H1 (cell line): ENCODE measurements at regions not wholly inside any gene's neighbourhood (a gene's known extent, or its start where the extent isn't known, plus 50 kb on each side); places are given as distances from the start of the nearest gene placed in this dataset.
A peak's percentile ranks its signal among the peaks of the same experiment; 100 is the strongest.

Experiments
- CTCF ChIA-PET: fragments of 300-600 bp; sonication (Branson Sonifier 250); formaldehyde crosslinking; loops from one replicate; lab custom pipeline; 2021; ENCODE audit not compliant: partially characterized antibody; lab: Charles Lee
- POLR2A ChIA-PET: fragments of 300-600 bp; sonication (Branson Sonifier 250); formaldehyde crosslinking; loops from one replicate; lab custom pipeline; 2021; ENCODE audit warnings: inconsistent platforms; ENCODE audit not compliant: partially characterized antibody; lab: Charles Lee
- DNase-seq, 2 experiments: peaks; one replicate each; pipeline versions ENCODE4 v3.0.0 to v3.0.0-alpha.2; 2010 to 2022; ENCODE audit warnings: low spot score in 2 of 2, low read depth in 1 of 2, mixed read lengths in 1 of 2
- FAIRE-seq: peaks from 2 replicates; lab custom pipeline; 2011; peaks lifted over from hg19 to GRCh38; lab: Jason Lieb, UNC
- H2AFZ ChIP-seq: 2 replicates; pipeline ENCODE4 v1.8.1; 2012; ENCODE audit warnings: low read length, inconsistent platforms
- H2AK5ac ChIP-seq: 2 replicates; pipeline ENCODE4 v1.6.1; 2013; ENCODE audit warnings: low read depth, low read length
- H2BK120ac ChIP-seq: replicated peaks from 2 replicates; pipeline ENCODE3; 2013; ENCODE audit warnings: low read depth, low read length, inconsistent platforms
- H2BK12ac ChIP-seq: 2 replicates; pipeline ENCODE4 v1.6.1; 2013; ENCODE audit warnings: low read depth, low read length
- H2BK15ac ChIP-seq: 2 replicates; pipeline ENCODE4 v1.6.1; 2013; ENCODE audit warnings: low read length
- H2BK20ac ChIP-seq: 2 replicates; pipeline ENCODE4 v1.6.1; 2013; ENCODE audit warnings: low read length
- H2BK5ac ChIP-seq: 2 replicates; pipeline ENCODE4 v1.6.1; 2013; ENCODE audit warnings: low read depth, low read length
- H3K14ac ChIP-seq: 2 replicates; pipeline ENCODE4 v1.6.1; 2013; ENCODE audit warnings: inconsistent platforms; ENCODE audit not compliant: insufficient read length
- H3K18ac ChIP-seq: 2 replicates; pipeline ENCODE4 v1.6.1; 2013; ENCODE audit warnings: low read length; ENCODE audit errors: extremely low read depth
- H3K23ac ChIP-seq: 2 replicates; pipeline ENCODE4 v1.6.1; 2013; ENCODE audit warnings: inconsistent platforms; ENCODE audit not compliant: insufficient read length
- H3K23me2 ChIP-seq: 2 replicates; pipeline ENCODE4 v1.6.1; 2013; ENCODE audit warnings: low read depth, low read length
- H3K27ac ChIP-seq: 2 replicates; pipeline ENCODE4 v1.6.1; 2011; ENCODE audit warnings: low read depth, low read length, inconsistent platforms
- H3K27me3 ChIP-seq, 4 experiments: replicated peaks in 1 of 4; 1 replicate in 1 of 4; 2 replicates in 3 of 4; pipeline versions ENCODE4 v1.6.1 to v1.8.1; 2011 to 2013; ENCODE audit warnings: low read length in 3 of 4, mild to moderate bottlenecking in 3 of 4, inconsistent platforms in 2 of 4, mixed read lengths in 2 of 4, moderate library complexity in 1 of 4; ENCODE audit not compliant: control insufficient read depth in 3 of 4, insufficient read depth in 3 of 4; ENCODE audit errors: extremely low read depth in 1 of 4
- H3K36me3 ChIP-seq, 4 experiments: 2 replicates each; pipeline versions ENCODE4 v1.6.1 to v1.8.1; 2011 to 2013; ENCODE audit warnings: mild to moderate bottlenecking in 4 of 4, low read length in 3 of 4, moderate library complexity in 2 of 4, control low read depth in 1 of 4, inconsistent platforms in 1 of 4; ENCODE audit not compliant: insufficient read depth in 4 of 4, control insufficient read depth in 2 of 4
- H3K4ac ChIP-seq: replicated peaks from 2 replicates; pipeline ENCODE3; 2013; ENCODE audit warnings: low read length, low read depth, mixed read lengths, inconsistent platforms; ENCODE audit not compliant: insufficient read length
- H3K4me1 ChIP-seq, 4 experiments: replicated peaks in 1 of 4; 1 replicate in 1 of 4; 2 replicates in 3 of 4; pipeline versions ENCODE4 v1.6.1 to v1.8.1; 2011 to 2013; ENCODE audit warnings: low read length in 3 of 4, inconsistent platforms in 2 of 4, mixed read lengths in 1 of 4; ENCODE audit not compliant: insufficient read depth in 4 of 4, control insufficient read depth in 3 of 4
- H3K4me2 ChIP-seq, 2 experiments: 2 replicates each; pipeline versions ENCODE4 v1.6.1 to v1.8.1; 2011 to 2013; ENCODE audit warnings: low read depth in 2 of 2, low read length in 2 of 2, control low read depth in 1 of 2, inconsistent platforms in 1 of 2, mild to moderate bottlenecking in 1 of 2; ENCODE audit not compliant: insufficient read depth in 1 of 2
- H3K4me3 ChIP-seq, 4 experiments: fragments of 200-600, 300-600 bp in 1 of 4; sonication (generic), shearing (Covaris generic), sonication (Bioruptor Twin) in 1 of 4; 2 replicates each; pipeline versions ENCODE4 v1.5.1 to v1.8.1; 2011 to 2016; ENCODE audit warnings: low read length in 4 of 4, low read depth in 3 of 4, control low read depth in 2 of 4, inconsistent platforms in 2 of 4, mild to moderate bottlenecking in 2 of 4, mixed read lengths in 1 of 4, moderate library complexity in 1 of 4; ENCODE audit not compliant: insufficient read depth in 2 of 4; ENCODE audit errors: extremely low read depth in 1 of 4
- H3K56ac ChIP-seq: replicated peaks from 2 replicates; pipeline ENCODE3; 2013; ENCODE audit warnings: low read depth, mild to moderate bottlenecking, mixed read lengths, low read length, inconsistent platforms; ENCODE audit not compliant: insufficient read length
- H3K79me1 ChIP-seq: 2 replicates; pipeline ENCODE4 v1.6.1; 2013; ENCODE audit warnings: low read depth, low read length, control low read depth
- H3K79me2 ChIP-seq, 2 experiments: 2 replicates each; pipeline versions ENCODE4 v1.6.1 to v1.8.1; 2012 to 2013; ENCODE audit warnings: low read length in 2 of 2, mild to moderate bottlenecking in 2 of 2, inconsistent platforms in 1 of 2; ENCODE audit not compliant: insufficient read depth in 2 of 2, control insufficient read depth in 1 of 2
- H3K9ac ChIP-seq, 4 experiments: replicated peaks in 1 of 4; 1 replicate in 1 of 4; 2 replicates in 3 of 4; pipeline versions ENCODE4 v1.6.1 to v1.8.1; 2011 to 2013; ENCODE audit warnings: low read depth in 3 of 4, low read length in 3 of 4, control low read depth in 2 of 4, mild to moderate bottlenecking in 2 of 4, moderate library complexity in 2 of 4, inconsistent platforms in 1 of 4; ENCODE audit errors: extremely low read depth in 1 of 4
- H3K9me3 ChIP-seq, 2 experiments: 2 replicates each; pipeline versions ENCODE4 v1.6.1 to v1.8.1; 2012 to 2013; ENCODE audit warnings: mild to moderate bottlenecking in 2 of 2, moderate library complexity in 2 of 2, control low read depth in 1 of 2, inconsistent platforms in 1 of 2, low read depth in 1 of 2, low read length in 1 of 2, mixed read lengths in 1 of 2; ENCODE audit not compliant: insufficient read depth in 2 of 2
- H4K20me1 ChIP-seq, 2 experiments: replicated peaks in 1 of 2; 2 replicates each; pipeline versions ENCODE3 to v1.8.1; 2011 to 2013; ENCODE audit warnings: inconsistent platforms in 2 of 2, low read length in 2 of 2, mild to moderate bottlenecking in 1 of 2; ENCODE audit not compliant: insufficient read depth in 2 of 2, control insufficient read depth in 1 of 2
- H4K5ac ChIP-seq: 2 replicates; pipeline ENCODE4 v1.6.1; 2013; ENCODE audit warnings: low read length, low read depth, mixed read lengths, inconsistent platforms; ENCODE audit not compliant: insufficient read length
- H4K8ac ChIP-seq: 2 replicates; pipeline ENCODE4 v1.8.0; 2013; ENCODE audit warnings: mild to moderate bottlenecking, moderate library complexity, low read length, inconsistent platforms; ENCODE audit not compliant: insufficient read depth; ENCODE audit errors: extremely low read depth
- H4K91ac ChIP-seq: replicated peaks from 2 replicates; pipeline ENCODE3; 2013; ENCODE audit warnings: low read length, mixed read lengths, inconsistent platforms; ENCODE audit not compliant: insufficient read length
- ASH2L ChIP-seq: fragments of 200-600, 300-600 bp; sonication (generic); IDR thresholded peaks from one replicate; pipeline ENCODE4 v1.7.1; 2017; ENCODE audit warnings: low read length
- HDAC2 ChIP-seq, 2 experiments: fragments of 300-600 bp in 1 of 2; sonication (generic) in 1 of 2; IDR thresholded peaks; 2 replicates each; pipeline ENCODE4 v1.6.1; 2011 to 2012; ENCODE audit warnings: low read depth in 2 of 2, low read length in 2 of 2, mild to moderate bottlenecking in 2 of 2, moderate library complexity in 2 of 2, borderline replicate concordance in 1 of 2, inconsistent platforms in 1 of 2
- TCF12 ChIP-seq: IDR thresholded peaks from 2 replicates; pipeline ENCODE4 v1.6.1; 2011; ENCODE audit warnings: low read depth, mild to moderate bottlenecking, low read length
- TEAD4 ChIP-seq: IDR thresholded peaks from 2 replicates; pipeline ENCODE4 v1.6.1; 2012; ENCODE audit warnings: low read depth, low read length, inconsistent platforms, mixed read lengths
- WGBS, 2 experiments: shearing (Covaris generic) in 1 of 2; methylation state at CpG; one replicate each; pipeline versions ENCODE4 v1.1.6 to v1.1.7; 2013 to 2015; ENCODE audit warnings: low lambda C conversion rate in 2 of 2, mixed read lengths in 2 of 2, inconsistent platforms in 1 of 2, low coverage in 1 of 2, missing lambda C conversion rate in 1 of 2; ENCODE audit not compliant: insufficient replicate concordance in 2 of 2, insufficient coverage in 1 of 2, insufficient read length in 1 of 2; ENCODE audit errors: extremely low coverage in 1 of 2, missing lambda C conversion rate in 1 of 2; 5-methylcytosine and 5-hydroxymethylcytosine counted together
- TF ChIP-seq, protein P1 (sequence below): IDR thresholded peaks from 2 replicates; pipeline ENCODE4 v1.6.1; 2012; ENCODE audit warnings: inconsistent platforms

DNA sequence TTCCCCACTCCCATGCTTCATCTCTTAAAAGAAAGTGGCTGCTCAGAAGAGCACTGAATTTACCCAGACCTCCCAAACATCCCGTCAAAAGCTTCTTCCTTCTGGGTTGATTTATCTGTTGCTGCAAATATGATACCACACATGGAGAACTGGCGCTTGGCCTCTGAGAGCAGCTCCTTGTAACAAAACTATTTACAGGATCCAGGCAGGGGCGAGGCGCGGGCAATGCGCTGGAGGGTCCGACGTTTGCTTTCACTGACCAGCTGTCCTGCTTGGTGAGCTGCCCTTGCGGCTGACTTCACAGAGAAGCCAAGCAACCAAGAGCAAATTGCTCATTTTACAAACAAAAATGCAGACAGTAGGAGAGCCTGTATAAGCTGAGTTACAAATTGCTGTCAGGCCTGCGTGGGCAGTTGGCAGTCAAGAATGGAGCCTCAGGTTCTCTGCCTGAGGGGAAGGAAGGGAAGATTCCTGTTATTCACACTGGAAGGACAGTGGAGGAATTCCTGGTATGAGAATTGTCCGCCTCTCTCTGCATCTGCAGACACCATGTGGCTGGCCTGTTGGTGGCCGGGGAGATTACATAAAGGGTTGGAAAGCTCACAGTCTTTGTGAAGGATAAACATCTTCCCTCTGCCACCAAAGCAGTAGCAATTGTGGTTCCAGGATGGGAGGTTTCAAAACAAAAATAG, 192.2 kb upstream of the LEF1 start:
- H4K91ac ChIP-seq = no peak overlapping the region
- no peak overlapping the region for H2BK12ac ChIP-seq
- H3K9ac ChIP-seq = no peak overlapping the region
- no peak overlapping the region for H4K5ac ChIP-seq
- H2AK5ac ChIP-seq = peak overlapping the region; percentile 6; the same call in 1 of the 2 replicates
- FAIRE-seq (no peak), DNase-seq (peak in 1 of 2 experiments; percentile 15)
- no peak overlapping the region for H4K8ac ChIP-seq
- no peak overlapping the region for H3K56ac ChIP-seq
- H3K23ac ChIP-seq = no peak overlapping the region
- no peaks in the 10 kb centered on the region for H3K36me3 ChIP-seq
- H3K4me1 ChIP-seq = peaks cover 0 to 10% (median 4%) of the 10 kb centered on the region in 4 experiments; a peak in 5 of 7 replicates
- ChIA-PET CTCF (interaction anchor here (0.6 to 1.9 kb wide), 6 partner anchors 8 to 331 kb away, joined by 3 to 5 read pairs (median 4); no protein-coding TSS in a partner anchor), POLR2A (no interaction called here)
- 84% methylated on average over 12 of the region's 12 CpGs; no CpG with 5 or more reads in 1 of the 2 experiments for WGBS, 2 experiments
- H3K4me2 ChIP-seq = no peak overlapping the region
- peak overlapping the region; percentile 72; the same call in 1 of the 2 replicates for H2AFZ ChIP-seq
- H3K23me2 ChIP-seq = no peaks in the 10 kb centered on the region
- H4K20me1 ChIP-seq = no peaks in the 10 kb centered on the region
- H3K14ac ChIP-seq = no peak overlapping the region
- H2BK5ac ChIP-seq = no peak overlapping the region
- H3K27ac ChIP-seq = no peak overlapping the region
- no peak overlapping the region for H3K18ac ChIP-seq
- no peak overlapping the region for H2BK20ac ChIP-seq
- H3K79me2 ChIP-seq = no peaks in the 10 kb centered on the region
- no peaks in the 10 kb centered on the region for H3K9me3 ChIP-seq
- H2BK15ac ChIP-seq = no peak overlapping the region; the same call in 1 of the 2 replicates
- H3K27me3 ChIP-seq = no peaks in the 10 kb centered on the region
- no peak overlapping the region for H3K4me3 ChIP-seq
- TF ChIP-seq HDAC2 (IDR thresholded peaks at IDR 0.05; ENCODE audit: borderline replicate concordance in 1 of 2, low read depth in 2 of 2, low read length in 2 of 2) = no peak
- TF ChIP-seq, protein P1, sequence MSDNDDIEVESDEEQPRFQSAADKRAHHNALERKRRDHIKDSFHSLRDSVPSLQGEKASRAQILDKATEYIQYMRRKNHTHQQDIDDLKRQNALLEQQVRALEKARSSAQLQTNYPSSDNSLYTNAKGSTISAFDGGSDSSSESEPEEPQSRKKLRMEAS = peak; percentile 63
- no peak for TF ChIP-seq TCF12
- TF ChIP-seq TEAD4 = peak; percentile 88
- no peak for TF ChIP-seq ASH2L
- H2BK120ac ChIP-seq = no peak overlapping the region
- H3K4ac ChIP-seq = no peak overlapping the region
- no peaks in the 10 kb centered on the region for H3K79me1 ChIP-seq
